Hematopoietic multipotent progenitor cell treated with erythropoietin and hydrocortisone succinate and interleukin-3 and kit ligand, for 4 days (in vitro differentiated cells): ENCODE measurements at regions not wholly inside any gene's neighbourhood (a gene's known extent, or its start where the extent isn't known, plus 50 kb on each side); places are given as distances from the start of the nearest gene placed in this dataset.
A peak's percentile ranks its signal among the peaks of the same experiment; 100 is the strongest.
"Not testable (repeated sequence)": the region's sequence is repeated elsewhere in the genome, so short reads cannot be mapped to it uniquely, and the experiment has no call there.

Experiments used
- DNase-seq: peaks from one replicate; pipeline ENCODE4 v3.0.0-alpha.2; 2015

- DNase-seq, result no peak
These were observed 1043.8 kb upstream of the EDIL3 start for GRCh38 chr5:85428426-85428934.

- not testable (repeated sequence) for DNase-seq
These were observed 1047.0 kb upstream of the EDIL3 start for GRCh38 chr5:85431726-85432125.

- no peak for DNase-seq
These were observed 1056.5 kb upstream of the EDIL3 start for GRCh38 chr5:85441156-85441555.

- no peak for DNase-seq
These were observed 1057.2 kb upstream of the EDIL3 start for GRCh38 chr5:85441853-85442252.

GRCh38 chr5:85452322-85453025, 1067.8 kb upstream of the EDIL3 start:
- peak; percentile 0 for DNase-seq

- DNase-seq, result no peak
These were observed 1068.3 kb upstream of the EDIL3 start for GRCh38 chr5:85453026-85453349.

- no peak for DNase-seq
These were observed 1073.6 kb upstream of the EDIL3 start for GRCh38 chr5:85458319-85458718.

- no peak for DNase-seq
These were observed 1078.3 kb upstream of the EDIL3 start for GRCh38 chr5:85462957-85463356.

GRCh38 chr5:85466423-85466822, 1081.7 kb upstream of the EDIL3 start:
- no peak for DNase-seq

- DNase-seq, result no peak
These were observed 1088.1 kb upstream of the EDIL3 start for GRCh38 chr5:85472749-85473148.

GRCh38 chr5:85475151-85475550, 1090.5 kb upstream of the EDIL3 start:
- not testable (repeated sequence) for DNase-seq

GRCh38 chr5:85476617-85477016, 1091.9 kb upstream of the EDIL3 start:
- no peak for DNase-seq

GRCh38 chr5:85479849-85480248, 1095.2 kb upstream of the EDIL3 start:
- no peak for DNase-seq

GRCh38 chr5:85484982-85485574, 1100.4 kb upstream of the EDIL3 start:
- peak; percentile 0 for DNase-seq

- no peak for DNase-seq
These were observed 1103.6 kb upstream of the EDIL3 start for GRCh38 chr5:85488295-85488694.

- DNase-seq, result no peak
These were observed 1116.2 kb upstream of the EDIL3 start for GRCh38 chr5:85500869-85501268.

GRCh38 chr5:85512896-85513295, 1104.8 kb upstream of the COX7C start:
- DNase-seq, result no peak

- DNase-seq, result no peak
These were observed 1102.2 kb upstream of the COX7C start for GRCh38 chr5:85515588-85515987.

- DNase-seq, result no peak
These were observed 1100.4 kb upstream of the COX7C start for GRCh38 chr5:85517386-85517785.

GRCh38 chr5:85533341-85534047, 1084.2 kb upstream of the COX7C start:
- no peak for DNase-seq

GRCh38 chr5:85538362-85538761, 1079.4 kb upstream of the COX7C start:
- DNase-seq, result no peak

GRCh38 chr5:85545129-85545528, 1072.6 kb upstream of the COX7C start:
- no peak for DNase-seq

GRCh38 chr5:85549229-85549628, 1068.5 kb upstream of the COX7C start:
- no peak for DNase-seq
